SH-SY5Y (cell line): ENCODE measurements at regions not wholly inside any gene's neighbourhood (a gene's known extent, or its start where the extent isn't known, plus 50 kb on each side); places are given as distances from the start of the nearest gene placed in this dataset.

Source experiments
- GATA2 ChIP-seq: IDR thresholded peaks from 2 replicates; pipeline ENCODE4 v1.6.1; 2011; ENCODE audit warnings: mild to moderate bottlenecking, low read depth, low read length
- GATA3 ChIP-seq: IDR thresholded peaks from 2 replicates; pipeline ENCODE4 v1.6.1; 2011; ENCODE audit warnings: low read depth, mild to moderate bottlenecking, low read length, moderate library complexity

- no peak for TF ChIP-seq GATA2
- no peak for TF ChIP-seq GATA3
Measured at GRCh38 chr2:120673571-120674061, 62.1 kb upstream of the GLI2 start.
